Caki2 (cell line): ENCODE measurements at regions not wholly inside any gene's neighbourhood (a gene's known extent, or its start where the extent isn't known, plus 50 kb on each side); places are given as distances from the start of the nearest gene placed in this dataset.

Experiments
- DNase-seq: peaks from one replicate; pipeline ENCODE4 v3.0.0-alpha.2; 2015; ENCODE audit warnings: low read depth
- in situ Hi-C: cut with HindIII; loops from 2 replicates; pipeline ENCODE4 v1.10.0; 2016; ENCODE audit warnings: low sequenced_read_pairs, low pct_unique_long_range_greater_than_20kb, mixed read lengths

DNA sequence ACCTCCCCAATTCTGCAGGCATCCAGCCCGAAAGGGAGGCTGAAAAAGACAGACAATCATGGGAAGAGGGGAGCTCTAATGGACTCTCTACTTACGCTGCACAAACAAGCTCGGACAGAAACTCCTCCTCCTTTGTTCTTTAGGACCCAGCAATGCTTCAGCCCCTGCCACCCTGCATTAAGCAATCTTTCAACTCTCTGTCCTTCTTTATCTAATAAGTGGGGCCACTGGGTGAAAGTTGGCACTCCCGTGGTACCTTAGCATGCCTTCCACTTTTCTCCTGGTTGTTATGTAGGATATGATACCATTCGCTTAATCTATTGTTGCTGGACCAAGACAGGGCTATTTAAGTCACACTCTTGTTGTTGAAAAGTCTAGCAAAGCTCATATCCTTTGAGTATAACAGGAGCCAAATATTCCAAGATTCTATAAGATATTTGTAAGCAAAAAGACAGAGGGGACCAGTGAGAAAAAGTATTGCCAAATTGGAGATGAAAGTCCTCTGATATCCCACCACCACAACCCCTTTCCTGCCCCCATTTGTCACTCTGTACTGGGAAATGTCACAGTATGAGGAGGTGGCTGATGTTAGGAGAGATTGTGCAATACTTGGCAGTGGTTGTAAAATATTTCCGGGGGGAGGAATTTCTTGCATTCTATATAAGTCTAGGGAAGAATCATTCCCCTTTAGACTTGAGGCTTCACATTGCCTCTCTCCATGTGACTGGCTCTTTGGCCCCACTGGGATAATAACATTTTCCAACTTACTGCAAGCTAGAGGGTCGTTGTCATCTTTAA is 137.3 kb upstream of the GJB5 start:
- in situ Hi-C loops = no loop called here
- no peak for DNase-seq

DNA sequence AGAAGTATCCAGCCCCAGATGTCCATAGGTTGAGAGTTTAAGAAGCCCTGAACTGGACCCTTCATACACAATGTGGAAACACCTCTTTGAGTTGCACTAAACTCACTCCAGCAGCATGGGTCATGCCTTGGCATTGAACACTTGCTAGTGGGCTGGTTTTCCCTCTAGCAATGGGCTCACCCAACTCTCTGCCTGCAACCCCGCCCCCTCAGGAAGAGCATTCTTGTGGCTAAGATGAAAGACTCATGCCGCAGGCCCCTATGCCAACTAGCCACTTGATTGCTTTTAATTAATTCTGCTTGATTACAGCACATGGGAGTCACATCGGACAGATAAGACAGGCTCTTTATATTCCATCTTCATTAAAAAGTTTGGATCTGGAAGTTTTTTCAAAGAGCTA is 136.5 kb upstream of the GJB5 start:
- in situ Hi-C loops = no loop called here
- DNase-seq = no peak

DNA sequence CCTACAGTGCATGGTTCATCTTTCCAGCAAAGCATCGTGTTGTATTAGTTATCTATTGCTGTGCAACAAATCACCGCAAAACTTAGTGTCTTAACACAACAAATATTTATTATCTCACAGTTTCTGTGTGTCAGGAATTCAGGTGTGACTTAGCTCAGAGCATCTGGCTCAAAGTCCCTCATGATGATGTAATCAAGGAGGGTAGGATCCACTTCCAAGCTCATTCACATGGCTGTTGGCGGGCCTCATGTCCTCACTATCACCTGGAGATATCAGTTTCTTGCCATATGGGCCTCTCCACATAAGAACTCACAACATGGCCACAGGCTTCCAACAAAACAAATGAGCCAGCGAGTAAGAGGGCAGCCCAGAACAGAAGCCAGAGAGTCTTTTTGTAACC is 135.6 kb upstream of the GJB5 start:
- in situ Hi-C loops = no loop called here
- no peak for DNase-seq

DNA sequence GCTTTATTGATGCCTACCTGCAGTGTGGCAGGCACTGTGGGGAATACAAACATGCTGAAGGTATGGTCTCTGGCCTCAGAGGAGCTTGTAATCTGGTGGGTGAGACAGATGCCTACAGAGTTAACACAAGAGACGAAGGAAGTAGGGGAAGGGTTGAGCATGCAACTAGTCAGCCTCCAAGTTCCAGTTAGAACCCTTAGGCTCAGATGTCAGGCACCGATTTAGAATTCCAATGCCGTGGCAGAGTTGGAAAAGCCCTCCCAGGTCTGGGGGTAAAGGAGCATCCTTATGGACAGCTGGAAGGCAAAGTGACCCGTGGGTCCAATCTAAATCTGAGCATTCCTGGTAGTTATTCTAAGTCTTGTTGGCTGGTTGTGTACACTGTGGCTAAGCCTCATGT is 132.9 kb upstream of the GJB5 start:
- no peak for DNase-seq
- in situ Hi-C loops = no loop called here

DNA sequence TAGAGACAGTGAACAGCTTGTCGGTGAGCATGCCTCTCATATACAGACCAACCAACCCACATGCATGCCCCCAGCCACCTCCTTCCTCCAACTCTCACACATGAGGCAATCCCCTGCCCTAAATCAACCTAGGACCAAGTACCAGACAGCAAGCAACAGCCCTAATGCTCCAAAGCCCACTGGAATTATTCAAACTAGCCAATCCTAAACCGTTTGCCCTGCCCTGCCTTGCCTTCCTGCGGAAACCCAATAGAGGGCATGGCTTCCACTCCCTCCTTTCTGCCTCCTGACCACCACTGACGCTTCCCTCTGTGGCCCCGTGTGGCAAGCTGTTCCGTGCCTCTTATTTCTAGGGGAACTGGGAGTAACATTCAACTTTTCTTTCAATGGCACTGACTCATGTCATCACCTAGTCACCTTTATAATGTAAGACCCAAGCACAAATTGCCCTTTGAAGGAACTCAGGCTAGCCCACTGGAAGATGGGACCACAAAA is 129.3 kb upstream of the GJB5 start:
- no peak for DNase-seq
- in situ Hi-C loops = no loop called here

DNA sequence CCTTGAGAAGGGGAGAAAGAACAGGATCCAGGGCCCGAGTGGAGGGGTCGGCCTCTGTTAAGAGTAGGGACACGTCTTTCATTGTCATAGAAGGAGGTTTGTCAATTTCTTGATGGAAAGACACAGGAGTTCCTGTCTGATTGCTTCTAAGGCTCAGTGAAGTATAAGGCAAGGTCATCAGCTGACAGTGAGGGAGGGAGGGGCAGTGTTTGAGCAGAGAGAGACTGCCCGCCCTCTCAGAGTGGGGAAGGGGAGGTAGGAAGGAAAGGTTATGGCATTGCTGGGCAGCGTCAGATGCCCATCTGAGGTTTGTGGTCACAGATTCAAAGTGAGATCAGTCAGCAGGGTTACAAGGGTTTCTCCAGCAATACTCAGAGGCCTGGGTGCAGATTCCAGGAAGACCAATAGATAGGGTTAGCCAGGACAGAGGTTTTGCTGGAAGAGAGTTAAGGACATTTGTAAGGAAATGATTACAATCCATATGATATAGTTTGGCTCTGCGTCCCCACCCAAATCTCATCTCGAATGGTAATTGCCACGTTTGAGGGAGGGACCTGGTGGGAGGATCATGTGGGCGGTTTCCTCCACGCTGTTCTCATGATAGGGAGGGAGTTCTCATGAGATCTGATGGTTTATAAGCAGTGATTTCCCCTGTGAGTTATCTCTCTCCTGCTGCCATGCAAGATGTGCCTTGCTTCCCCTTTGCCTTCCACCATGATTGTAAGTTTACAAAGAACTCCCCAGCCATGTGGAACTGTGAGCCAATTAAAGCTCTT is 127.2 kb upstream of the GJB5 start:
- in situ Hi-C loops = no loop called here
- DNase-seq = no peak

DNA sequence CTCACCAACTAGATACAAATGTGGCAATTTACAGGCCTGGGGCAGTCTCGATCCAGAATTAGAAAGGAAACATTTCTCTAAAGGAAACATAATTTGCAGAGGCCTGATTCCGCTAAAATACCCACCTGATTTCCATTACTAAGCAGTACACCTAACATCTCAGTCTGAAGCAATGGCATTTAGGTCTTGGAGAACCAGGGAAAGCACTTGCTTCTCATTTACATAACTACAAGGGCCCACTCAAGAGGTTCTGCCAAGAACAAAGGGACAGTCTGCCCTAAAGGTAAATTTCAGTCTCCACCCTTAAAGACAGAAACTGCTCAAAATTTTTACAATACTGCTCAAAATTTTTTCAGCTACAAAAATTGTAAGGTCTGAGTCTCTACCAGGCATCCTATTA is 123.7 kb upstream of the GJB5 start:
- in situ Hi-C loops = no loop called here
- DNase-seq = no peak

DNA sequence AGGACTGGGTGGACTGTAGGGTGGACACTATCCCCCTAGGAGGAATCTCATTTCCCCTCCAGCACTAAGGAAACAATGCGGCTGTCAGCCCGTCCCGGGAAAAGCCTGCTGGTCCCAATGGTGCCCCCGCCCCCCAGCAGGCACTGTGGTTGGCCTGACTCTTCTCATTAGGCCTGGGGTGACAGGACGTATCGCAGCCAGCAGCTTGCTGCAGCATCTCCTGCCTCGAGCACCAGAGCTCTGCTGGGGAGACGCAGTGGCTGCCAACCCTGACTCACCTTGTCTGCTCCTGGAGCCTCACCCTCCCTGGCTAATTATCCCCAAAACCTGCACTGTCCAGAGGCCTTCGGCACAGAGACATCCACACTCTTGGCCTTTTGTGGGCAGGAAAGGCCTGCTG is 115.1 kb upstream of the GJB5 start:
- in situ Hi-C loops = no loop called here
- DNase-seq = no peak

DNA sequence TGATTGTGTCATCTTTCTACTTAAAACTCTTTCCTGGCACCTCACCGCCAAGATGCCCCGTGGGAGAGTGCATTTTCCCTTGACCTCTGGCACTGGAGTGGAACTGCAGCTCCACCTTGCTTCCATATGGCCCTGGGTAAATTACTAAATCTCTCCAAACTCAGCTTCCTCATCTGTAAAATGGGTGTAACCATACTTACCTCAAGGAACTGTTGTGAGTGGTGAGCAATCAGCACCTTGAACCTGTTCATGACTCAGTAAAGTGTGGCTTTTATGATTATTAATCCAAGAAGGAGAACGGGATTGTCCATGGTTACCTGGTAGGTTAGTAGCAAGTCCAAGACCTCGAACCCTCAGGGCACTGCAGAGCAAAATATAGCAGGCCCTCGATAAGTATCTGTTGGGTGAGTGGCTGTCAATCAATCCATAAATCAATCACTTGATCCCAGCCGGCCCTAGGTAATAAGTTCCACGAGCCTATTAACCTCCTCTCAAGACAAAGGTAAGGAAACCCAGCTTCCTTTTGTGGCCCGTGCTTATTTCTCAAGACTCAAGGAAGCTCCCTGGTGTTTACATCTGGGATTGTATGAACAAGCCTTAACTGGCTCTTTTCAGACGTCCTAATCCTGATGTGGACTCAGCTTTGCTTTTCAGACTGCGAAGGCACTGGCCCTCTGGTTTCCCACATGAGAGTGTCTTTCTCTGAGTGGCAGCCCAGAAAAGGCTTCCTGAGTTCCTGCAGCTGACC is 114.0 kb upstream of the GJB5 start:
- no peak for DNase-seq
- in situ Hi-C loops = no loop called here

DNA sequence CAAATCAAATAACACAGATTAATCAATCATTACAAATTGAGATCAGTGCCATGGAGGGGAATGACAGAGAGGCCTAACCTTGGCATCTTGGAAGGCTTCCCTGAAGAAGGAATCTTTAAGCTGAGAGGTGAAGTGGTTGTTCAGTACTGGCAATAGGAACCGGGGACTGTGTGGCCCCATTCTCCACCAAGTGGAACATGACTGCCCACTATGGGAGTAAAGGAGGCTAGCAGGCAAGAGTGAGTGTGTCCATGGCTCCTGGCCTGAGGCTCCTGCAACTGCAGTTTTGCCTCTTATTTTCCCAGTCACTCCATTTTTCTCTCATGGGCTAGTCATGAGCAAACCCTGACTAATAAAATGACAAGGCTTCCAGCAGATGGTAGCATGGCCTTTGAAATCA is 112.2 kb upstream of the GJB5 start:
- in situ Hi-C loops = no loop called here
- DNase-seq = no peak

DNA sequence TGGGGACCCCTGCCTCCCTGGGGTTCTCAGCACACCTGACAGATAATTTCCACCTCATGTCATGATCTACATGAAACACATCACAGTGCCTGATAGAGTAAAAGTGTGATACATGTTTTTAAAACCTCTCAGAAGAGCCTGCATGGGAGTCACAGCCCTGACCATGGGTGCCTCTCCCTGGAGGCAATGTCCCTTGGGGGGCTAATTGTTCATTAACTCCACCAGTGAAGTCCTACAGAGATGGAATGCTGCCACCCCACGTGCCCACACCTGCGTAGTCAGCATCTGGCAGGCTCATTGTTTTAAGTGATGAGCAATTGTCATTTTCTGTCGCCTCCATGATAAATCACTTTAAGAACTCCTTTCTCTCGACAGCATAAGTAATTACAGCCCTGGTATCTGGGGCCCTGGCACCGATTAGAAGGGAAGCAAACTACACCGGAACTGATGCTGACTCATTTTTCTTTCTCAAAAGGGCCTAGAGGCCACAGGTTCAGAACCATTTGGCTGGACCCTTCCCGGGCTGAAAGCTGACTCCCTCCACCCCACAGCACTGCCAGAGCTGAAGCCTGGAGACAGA is 109.6 kb upstream of the GJB5 start:
- in situ Hi-C loops = no loop called here
- DNase-seq = no peak

DNA sequence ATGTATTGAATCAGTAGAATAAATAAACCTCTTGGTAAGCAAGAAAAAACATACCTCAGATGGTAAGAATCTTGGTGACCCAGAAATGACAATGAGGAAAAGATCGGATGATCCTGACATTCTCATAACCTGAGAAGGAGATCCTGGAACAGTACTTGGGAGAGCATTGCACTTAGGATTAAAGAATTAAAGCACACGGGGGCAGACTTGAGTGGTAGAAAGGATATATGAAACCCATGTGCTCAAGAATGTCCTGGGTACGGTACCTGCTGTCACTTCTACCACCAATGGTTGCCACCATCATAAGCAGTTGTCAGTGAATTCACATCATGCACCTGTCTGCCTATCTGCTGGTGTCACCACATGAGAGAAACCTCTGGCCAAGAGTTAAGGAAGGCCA is 108.9 kb upstream of the GJB5 start:
- in situ Hi-C loops = no loop called here
- DNase-seq = no peak

DNA sequence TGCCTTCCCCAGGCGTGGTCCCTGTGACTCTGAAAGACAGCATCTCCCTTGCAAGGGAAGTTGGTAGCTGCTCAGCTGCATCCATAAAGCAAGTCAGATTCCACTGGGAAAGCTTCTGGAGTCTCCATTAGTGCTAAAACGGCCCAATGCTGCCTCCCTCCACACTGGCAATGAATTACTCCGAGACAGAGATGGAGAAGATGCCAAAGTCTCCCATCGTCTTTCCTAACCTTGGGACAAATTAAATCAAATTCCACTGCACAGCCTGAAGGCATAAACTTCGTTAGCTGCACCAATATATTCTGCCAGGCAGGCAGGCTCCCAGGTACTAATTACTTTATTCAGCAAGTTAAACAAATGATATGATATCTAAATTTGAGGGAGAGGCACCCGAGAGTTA is 106.3 kb upstream of the GJB5 start:
- in situ Hi-C loops = no loop called here
- no peak for DNase-seq

DNA sequence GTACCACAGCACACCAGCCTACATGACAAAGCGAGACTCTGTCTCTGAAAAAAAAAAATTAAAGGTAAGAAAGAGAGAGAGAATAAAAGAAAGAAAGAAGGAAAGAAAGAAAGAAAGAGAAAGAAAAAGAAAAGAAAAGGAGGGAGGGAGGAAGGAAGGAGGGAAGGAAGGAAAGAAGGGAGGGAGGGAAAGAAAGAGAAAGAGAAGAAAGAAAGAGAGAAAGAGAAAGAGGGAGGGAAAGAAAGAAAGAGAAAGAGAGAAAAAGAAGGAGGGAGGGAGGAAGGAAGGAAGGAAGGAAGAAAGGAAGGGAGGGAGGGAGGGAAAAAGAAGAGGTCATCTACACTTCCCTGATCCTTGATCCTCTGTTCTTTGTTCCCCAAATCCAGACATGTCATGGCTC is 104.8 kb upstream of the GJB5 start:
- DNase-seq = no peak
- in situ Hi-C loops = no loop called here

DNA sequence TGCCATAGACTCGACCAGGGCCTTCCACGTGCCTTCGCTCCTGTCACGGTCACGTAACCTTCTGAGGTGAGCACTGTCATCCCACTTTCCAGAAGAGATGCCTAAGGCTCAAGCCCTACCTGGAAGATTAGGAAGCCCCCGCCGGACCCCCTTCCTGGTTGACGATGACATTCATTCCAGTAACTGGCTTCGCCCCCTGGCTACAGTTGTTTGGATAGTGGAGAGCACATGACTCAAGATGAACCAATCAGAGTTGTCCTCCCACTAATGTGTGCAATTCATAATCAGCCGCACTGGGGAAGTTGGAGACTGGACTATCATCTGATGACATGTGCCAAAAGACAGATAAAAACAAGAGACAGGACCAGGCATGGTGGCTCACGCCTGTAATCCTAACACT is 104.0 kb upstream of the GJB5 start:
- no peak for DNase-seq

DNA sequence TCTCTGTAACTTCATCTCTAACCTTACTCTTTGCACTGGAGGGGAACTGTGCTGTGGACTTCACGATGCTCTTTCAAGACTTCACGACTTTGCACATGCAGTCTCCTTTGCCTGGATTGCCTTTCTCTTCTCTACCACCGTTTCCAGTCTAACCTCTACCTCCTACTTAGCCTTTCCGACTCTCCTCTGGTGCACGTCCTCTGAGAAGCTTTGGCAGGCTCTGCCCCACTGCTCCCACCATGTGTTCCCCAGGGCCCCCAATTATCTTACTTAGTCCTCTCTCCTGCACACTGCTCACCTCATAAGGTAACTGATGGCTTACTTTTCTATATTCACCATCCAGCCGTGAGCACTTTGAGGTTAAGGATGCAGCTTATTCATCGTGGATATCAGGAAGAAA is 101.7 kb upstream of the GJB5 start:
- no peak for DNase-seq
- in situ Hi-C loops = no loop called here

More for the DNA sequence above, 104.0 kb upstream of the GJB5 start:
- in situ Hi-C loops = no loop called here

DNA sequence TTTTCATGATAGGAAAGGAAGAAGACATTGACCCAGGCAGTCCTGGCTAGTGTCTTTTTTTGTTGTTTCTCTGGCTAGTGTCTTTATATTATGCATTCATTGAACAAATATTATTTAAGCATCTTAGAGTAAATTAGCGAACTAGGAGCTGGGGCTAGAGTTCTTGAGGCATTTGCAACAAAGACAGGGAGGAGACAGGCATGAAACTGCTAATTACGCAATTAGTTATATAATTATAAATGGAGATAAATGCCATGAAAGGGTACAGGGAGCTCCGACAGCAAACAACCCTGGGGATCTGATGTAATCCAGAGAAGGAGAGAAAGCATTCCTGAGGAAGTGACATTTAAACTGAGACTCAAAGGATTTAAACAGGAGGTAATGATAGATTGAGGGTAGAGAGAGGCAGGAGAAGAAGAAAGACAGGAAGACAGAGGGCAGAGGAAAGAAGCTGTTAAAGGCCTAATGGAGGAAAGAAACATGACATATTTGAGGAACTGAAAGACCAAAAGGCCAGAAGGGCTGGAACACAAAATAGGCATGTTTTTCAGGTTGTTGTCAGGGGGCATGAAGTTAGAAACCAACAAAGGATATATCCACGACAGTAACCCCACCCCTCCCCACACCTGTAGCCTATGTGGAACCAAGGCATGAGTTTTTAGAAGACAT is 99.5 kb upstream of the GJB5 start:
- in situ Hi-C loops = no loop called here
- no peak for DNase-seq

DNA sequence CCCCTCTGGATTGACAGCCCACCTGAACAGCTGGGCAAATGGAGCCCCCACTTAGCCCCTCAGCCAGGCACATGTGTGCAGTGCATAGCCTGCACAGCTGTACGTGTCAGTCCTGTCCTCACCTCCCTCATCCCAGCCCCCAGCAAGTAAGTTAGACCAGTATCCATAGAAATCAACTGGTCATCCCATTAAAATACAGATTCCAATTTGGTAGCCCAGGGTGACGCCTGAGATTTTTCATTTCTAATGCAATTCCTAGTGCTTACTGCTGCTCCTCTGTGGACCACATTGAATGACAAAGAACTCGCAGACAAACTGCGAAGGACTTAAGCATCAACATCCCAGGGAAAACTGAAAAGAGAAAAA is 99.0 kb upstream of the GJB5 start:
- in situ Hi-C loops = no loop called here
- DNase-seq = no peak
